ENCODE measurements at regions not wholly inside any gene's neighbourhood (a gene's known extent, or its start where the extent isn't known, plus 50 kb on each side); places are given as distances from the start of the nearest gene placed in this dataset.

- TF ChIP-seq CHD7 (IDR thresholded peaks at IDR 0.05; ENCODE audit: insufficient replicate concordance, low read length) = no peak
- no peak for TF ChIP-seq KDM1A (IDR thresholded peaks at IDR 0.05; ENCODE audit: borderline replicate concordance, low read length)
These were observed 77.4 kb upstream of the MAST4 start (continued) for GRCh38 chr5:66518753-66519152.
